ENCODE measurements at regions not wholly inside any gene's neighbourhood (a gene's known extent, or its start where the extent isn't known, plus 50 kb on each side); places are given as distances from the start of the nearest gene placed in this dataset.
A peak's percentile ranks its signal among the peaks of the same experiment; 100 is the strongest.

DNA sequence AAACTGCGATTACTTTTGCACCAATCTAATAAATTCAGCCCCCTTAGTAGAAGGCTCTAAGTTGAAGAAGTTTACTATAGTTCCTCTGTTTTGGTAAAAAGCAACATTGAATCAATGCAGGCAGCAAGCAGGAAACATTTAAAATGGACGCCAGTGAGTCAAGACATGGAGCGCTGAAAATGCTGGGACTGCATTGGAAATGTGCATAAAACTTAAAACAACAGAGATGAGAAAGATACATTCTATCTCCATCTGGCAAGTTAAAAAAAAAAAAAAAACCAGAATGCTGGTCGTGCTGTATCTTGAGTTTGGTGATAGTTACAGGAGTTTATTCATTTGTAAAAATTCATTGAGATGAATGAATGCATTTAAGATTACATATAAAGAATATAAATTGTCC is 117.0 kb upstream of the TWIST2 start:
- Mint-ChIP-seq H3K9me3 (peaks cover 0 to 13% (median 6%) of the 10 kb centered on the region in 7 donors), H3K36me3 (no peaks in the 10 kb centered on the region), H3K27ac (no peak overlapping the region), H3K4me3 (no peak overlapping the region), H3K27me3 (peaks cover 0 to 8% (median 4%) of the 10 kb centered on the region in 3 donors), H3K4me1 (no peaks in the 10 kb centered on the region)
- ATAC-seq (ENCODE audit: low read depth in 2 of 2) (no peak), DNase-seq (no peak)

DNA sequence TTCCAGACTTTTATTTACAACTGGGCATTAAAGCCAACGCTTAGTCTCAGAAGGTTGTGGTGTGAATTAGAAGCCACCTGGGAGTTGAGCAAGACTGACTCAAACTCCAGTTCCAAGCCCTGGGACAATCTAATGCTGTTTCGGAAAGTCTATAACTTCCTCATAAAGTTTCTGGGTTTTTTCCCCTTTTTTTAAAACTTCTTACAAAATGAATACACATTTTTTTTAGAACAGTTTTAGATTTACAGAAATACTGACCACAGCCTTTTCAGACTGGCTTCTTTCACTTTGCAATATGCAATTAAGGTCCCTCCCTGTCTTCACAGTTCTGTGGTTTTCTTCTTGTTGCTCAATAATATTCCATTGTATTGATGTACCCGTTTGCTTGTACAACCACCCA is 115.9 kb upstream of the TWIST2 start:
- Mint-ChIP-seq H3K4me1 (no peaks in the 10 kb centered on the region), H3K27me3 (peaks cover 0 to 7% (median 4%) of the 10 kb centered on the region in 3 donors), H3K9me3 (peaks cover 0 to 6% (median 3%) of the 10 kb centered on the region in 7 donors), H3K36me3 (no peaks in the 10 kb centered on the region), H3K4me3 (no peak overlapping the region), H3K27ac (no peak overlapping the region)
- DNase-seq (no peak), ATAC-seq (ENCODE audit: low read depth in 2 of 2) (no peak)

DNA sequence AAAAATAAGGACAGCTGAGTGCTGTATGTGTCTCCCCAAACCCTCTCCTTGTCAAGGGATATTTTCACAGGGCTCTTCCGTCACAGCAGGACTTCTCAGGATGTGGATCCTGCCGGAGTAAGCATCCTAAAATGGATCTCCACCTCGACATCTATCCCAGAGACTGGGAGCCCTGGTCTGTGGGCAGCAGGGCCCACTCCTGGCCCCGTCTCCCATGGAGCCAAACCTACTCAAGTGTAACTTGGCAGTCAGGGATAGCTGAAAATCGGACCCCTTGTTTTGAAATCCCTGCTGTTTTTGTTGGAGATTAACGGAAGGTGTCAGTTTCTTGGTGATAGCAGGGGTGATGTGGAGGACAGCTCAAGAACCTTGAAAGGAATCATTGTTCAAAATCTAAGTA is 109.0 kb upstream of the TWIST2 start:
- ATAC-seq (ENCODE audit: low read depth in 2 of 2) (no peak), DNase-seq (no peak)
- Mint-ChIP-seq H3K36me3 (no peaks in the 10 kb centered on the region), H3K9me3 (peaks cover 0 to 7% (median 0%) of the 10 kb centered on the region in 7 donors), H3K27me3 (peaks cover 29 to 39% (median 33%) of the 10 kb centered on the region in 3 donors), H3K27ac (no peak overlapping the region), H3K4me3 (no peak overlapping the region), H3K4me1 (no peaks in the 10 kb centered on the region)

DNA sequence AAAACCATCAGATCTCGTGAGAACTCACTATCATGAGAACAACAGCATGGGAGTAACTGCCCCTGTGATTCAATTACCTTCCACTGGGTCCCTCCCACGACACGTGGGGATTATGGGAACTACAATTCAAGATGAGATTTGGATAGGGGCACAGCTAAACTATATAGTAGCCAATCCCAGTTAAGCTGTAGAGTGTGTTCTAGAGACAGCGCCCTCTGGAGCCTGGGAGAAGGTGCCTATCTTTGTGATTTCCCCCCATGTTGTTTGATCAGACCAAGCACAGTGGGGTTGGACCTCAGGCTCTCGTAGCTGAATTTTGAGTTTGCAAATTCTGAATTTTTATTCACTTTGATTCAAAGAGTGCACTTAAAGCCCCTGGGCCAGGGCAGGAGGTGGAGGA is 108.2 kb upstream of the TWIST2 start:
- no peak for ATAC-seq (ENCODE audit: low read depth in 2 of 2)
- H3K27me3 Mint-ChIP-seq: peaks cover 33 to 47% (median 40%) of the 10 kb centered on the region in 3 donors

DNA sequence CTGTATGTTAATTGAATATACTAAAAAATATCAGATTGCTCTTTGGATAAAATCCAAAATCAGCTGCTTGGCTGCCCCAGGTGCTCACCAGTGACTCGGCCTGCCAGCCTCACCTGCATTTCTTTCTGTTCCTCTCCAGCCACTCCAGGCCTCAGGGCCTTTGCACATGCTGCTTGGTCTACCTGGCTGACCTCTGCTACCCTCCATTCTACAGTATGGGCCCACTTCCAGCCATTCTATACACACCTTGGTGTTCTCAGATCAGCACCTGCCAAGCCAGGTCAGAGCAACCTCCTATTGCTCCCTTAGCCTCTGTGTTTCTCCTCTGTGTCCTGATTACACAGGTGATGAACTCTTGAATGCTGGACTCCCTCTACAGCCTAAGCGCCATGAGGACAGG is 106.6 kb upstream of the TWIST2 start:
- no peak for ATAC-seq (ENCODE audit: low read depth in 2 of 2)

More for the DNA sequence above, 108.2 kb upstream of the TWIST2 start:
- Mint-ChIP-seq H3K4me3 (no peak overlapping the region), H3K9me3 (peaks cover 0 to 7% (median 3%) of the 10 kb centered on the region in 7 donors), H3K27ac (no peak overlapping the region), H3K36me3 (no peaks in the 10 kb centered on the region), H3K4me1 (no peaks in the 10 kb centered on the region)
- no peak for DNase-seq

DNA sequence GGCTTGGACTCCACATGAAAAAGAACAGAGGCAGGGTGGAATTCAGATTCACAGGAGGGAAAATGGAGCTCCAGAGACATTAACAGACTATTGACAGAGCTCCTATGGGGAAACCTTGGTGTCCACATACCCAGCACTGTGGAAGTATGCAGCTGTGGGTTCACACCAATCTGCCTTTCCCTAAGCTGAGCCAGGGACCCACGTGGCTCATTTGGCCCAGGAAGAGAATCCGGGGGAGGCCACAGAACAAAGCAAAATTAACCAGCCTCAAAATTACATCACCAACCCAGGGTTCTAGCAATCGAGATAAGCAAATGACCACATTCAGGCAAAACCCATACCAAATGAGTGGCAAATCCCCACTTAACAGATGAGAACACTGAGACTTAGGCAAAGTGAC is 105.8 kb upstream of the TWIST2 start:
- no peaks in the 10 kb centered on the region for H3K36me3 Mint-ChIP-seq
- DNase-seq: no peak
- no peaks in the 10 kb centered on the region for H3K4me1 Mint-ChIP-seq
- H3K9me3 Mint-ChIP-seq: peaks cover 0 to 7% (median 3%) of the 10 kb centered on the region in 7 donors
- no peak overlapping the region for H3K27ac Mint-ChIP-seq
- H3K27me3 Mint-ChIP-seq: peaks cover 33 to 46% (median 40%) of the 10 kb centered on the region in 3 donors
- H3K4me3 Mint-ChIP-seq: no peak overlapping the region
- no peak for ATAC-seq (ENCODE audit: low read depth in 2 of 2)

More for the DNA sequence above, 106.6 kb upstream of the TWIST2 start:
- Mint-ChIP-seq H3K36me3 (no peaks in the 10 kb centered on the region), H3K4me1 (no peaks in the 10 kb centered on the region), H3K27ac (no peak overlapping the region), H3K27me3 (peaks cover 33 to 47% (median 41%) of the 10 kb centered on the region in 3 donors), H3K9me3 (peaks cover 0 to 7% (median 3%) of the 10 kb centered on the region in 7 donors), H3K4me3 (no peak overlapping the region)
- DNase-seq: no peak

DNA sequence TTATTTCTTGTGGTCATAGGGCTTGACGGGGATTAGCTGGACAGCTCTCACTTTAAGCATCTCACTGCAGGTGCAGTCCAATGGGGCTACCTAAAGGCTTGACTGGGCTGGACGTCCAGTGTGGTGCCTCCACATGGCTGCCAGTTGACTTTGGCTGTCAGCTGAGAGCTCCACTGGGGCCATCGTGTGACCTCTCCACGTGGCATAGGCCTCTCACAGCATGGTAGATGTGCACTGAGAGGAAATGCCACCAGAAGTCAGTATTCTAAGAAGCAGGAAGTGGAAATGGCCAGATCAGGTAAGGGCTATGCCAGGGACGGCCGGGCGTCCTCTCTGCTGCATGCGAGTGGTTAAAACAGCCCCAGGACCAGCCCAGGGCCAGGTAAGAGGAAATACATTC is 105.2 kb upstream of the TWIST2 start:
- DNase-seq: no peak
- Mint-ChIP-seq H3K9me3 (peaks cover 0 to 6% (median 2%) of the 10 kb centered on the region in 7 donors), H3K27me3 (peaks cover 27 to 40% (median 34%) of the 10 kb centered on the region in 3 donors)

DNA sequence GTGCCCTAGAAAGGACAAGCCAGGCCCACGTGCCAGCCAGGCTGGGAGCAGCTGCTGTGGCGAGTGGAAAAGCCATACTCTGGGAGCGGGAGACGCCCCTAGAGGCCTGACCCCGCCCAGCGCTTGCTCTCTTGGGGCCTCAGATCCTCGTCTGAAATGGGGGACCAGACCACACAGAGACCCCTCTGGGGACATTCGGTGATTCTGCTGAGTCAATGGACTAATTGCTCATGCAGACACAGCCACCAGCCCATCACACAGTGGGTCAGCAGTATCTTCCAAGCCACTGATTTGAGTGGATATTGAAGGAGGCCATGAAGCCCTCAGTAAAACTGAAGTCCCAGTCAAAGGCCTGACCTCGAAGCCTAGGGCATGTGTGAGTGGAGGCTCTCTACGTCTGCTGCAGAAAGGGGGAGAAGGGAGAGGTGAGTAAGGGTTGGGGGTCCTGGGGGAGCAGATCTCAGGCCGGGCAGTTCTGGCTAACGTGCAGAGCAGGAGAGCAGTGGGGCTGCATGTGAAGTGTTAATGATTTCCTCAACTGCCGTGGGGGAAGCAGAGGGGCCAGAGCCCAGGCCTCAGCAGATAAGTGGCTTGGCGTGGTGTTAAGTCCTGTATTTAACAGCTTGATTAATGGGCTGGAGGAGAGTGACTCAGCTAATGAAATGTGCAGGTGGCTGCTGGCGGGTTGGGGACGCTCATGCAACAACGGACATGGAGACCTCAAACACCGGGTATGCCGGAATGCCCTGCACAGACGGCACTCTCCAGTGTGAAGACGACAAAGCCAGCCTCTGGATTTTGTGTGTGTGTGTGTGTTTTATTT is 104.4 kb upstream of the TWIST2 start:
- H3K36me3 Mint-ChIP-seq: no peaks in the 10 kb centered on the region
- peaks cover 23 to 35% (median 26%) of the 10 kb centered on the region in 3 donors for H3K27me3 Mint-ChIP-seq
- ATAC-seq (ENCODE audit: low read depth in 2 of 2) (no peak), DNase-seq (no peak)
- H3K4me1 Mint-ChIP-seq: no peaks in the 10 kb centered on the region
- no peak overlapping the region for H3K4me3 Mint-ChIP-seq
- peaks cover 0 to 6% (median 1%) of the 10 kb centered on the region in 7 donors for H3K9me3 Mint-ChIP-seq
- H3K27ac Mint-ChIP-seq: no peak overlapping the region

More for the DNA sequence above, 105.2 kb upstream of the TWIST2 start:
- Mint-ChIP-seq H3K36me3 (no peaks in the 10 kb centered on the region), H3K4me3 (peak overlapping the region in 1 of 8 donors; percentile 30), H3K4me1 (no peaks in the 10 kb centered on the region), H3K27ac (no peak overlapping the region)
- no peak for ATAC-seq (ENCODE audit: low read depth in 2 of 2)

DNA sequence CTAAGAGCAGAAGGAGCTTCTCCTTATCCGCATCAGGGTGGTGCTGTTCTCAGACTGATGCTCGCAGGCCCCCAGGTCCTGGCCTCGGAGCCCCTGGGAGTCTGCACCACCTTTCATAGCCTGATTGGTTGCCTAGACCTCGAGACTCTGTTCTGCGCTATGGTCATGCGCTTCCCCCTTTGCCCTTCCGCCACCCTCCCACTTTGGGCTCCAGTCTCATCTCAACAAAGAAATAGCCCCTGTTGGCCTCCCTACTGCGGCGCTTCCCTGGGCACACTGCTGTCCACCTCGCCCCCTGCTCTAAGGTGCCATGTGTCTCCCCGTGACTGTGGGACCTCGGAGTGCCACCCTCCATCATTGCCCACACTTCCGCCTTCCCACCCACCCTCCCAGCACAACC is 102.9 kb upstream of the TWIST2 start:
- ATAC-seq (ENCODE audit: low read depth in 2 of 2): no peak
- Mint-ChIP-seq H3K4me1 (no peaks in the 10 kb centered on the region), H3K36me3 (peaks cover 0 to 11% of the 10 kb centered on the region in 2 donors), H3K9me3 (peaks cover 4 to 16% (median 8%) of the 10 kb centered on the region in 7 donors), H3K27me3 (peaks cover 14 to 31% (median 21%) of the 10 kb centered on the region in 3 donors), H3K27ac (no peak overlapping the region), H3K4me3 (no peak overlapping the region)
- no peak for DNase-seq

DNA sequence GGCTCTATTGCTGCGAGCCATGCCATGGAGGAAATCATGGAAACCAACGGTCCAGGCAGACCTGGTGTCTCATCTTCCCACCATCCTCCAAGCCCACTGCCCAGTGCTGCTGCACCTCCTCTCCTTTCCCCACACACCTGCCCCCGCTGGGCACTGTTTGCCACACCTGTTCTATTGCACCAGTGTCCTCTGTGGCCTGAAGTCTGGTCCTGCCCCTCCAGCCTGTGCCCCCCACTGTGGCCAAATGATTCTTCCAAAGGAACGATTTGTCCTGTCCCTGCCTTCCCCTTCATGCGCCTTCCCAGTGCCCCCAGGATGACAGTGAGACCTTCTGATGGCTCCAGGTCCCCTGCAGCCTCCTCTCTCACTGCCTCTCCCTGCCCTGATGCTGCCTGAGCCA is 101.9 kb upstream of the TWIST2 start:
- DNase-seq (no peak), ATAC-seq (ENCODE audit: low read depth in 2 of 2) (no peak)
- Mint-ChIP-seq H3K4me3 (no peak overlapping the region), H3K27me3 (peaks cover 14 to 26% (median 14%) of the 10 kb centered on the region in 3 donors), H3K27ac (no peak overlapping the region), H3K36me3 (peaks cover 0 to 11% of the 10 kb centered on the region in 2 donors), H3K9me3 (peaks cover 4 to 26% (median 11%) of the 10 kb centered on the region in 7 donors), H3K4me1 (no peaks in the 10 kb centered on the region)

DNA sequence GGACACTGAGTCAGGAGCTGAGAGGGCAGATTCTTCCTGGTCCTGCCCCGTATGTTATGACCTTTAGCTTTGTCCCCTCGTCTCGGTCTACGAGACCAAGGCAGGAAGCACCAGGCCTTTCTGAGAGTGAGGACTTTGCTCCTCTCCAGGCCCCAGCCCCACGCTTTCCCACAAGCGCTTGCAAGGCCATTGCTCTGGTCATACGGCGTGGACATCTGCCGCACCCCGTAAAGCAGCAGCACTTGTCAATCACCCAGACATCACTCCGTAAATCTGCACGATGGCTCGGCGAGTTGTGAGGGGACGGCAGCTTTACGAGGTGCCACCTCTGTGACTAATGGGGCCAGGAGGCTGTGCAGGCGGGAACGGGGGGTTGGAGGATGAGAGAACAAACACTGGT is 100.8 kb upstream of the TWIST2 start:
- H3K9me3 Mint-ChIP-seq: peaks cover 6 to 27% (median 11%) of the 10 kb centered on the region in 7 donors
- H3K27me3 Mint-ChIP-seq: peaks cover 14 to 20% (median 14%) of the 10 kb centered on the region in 3 donors
- ATAC-seq (ENCODE audit: low read depth in 2 of 2): no peak
- no peak overlapping the region for H3K4me3 Mint-ChIP-seq
- peaks cover 0 to 11% of the 10 kb centered on the region in 2 donors for H3K36me3 Mint-ChIP-seq
- H3K27ac Mint-ChIP-seq: no peak overlapping the region
- no peaks in the 10 kb centered on the region for H3K4me1 Mint-ChIP-seq
- DNase-seq: no peak

DNA sequence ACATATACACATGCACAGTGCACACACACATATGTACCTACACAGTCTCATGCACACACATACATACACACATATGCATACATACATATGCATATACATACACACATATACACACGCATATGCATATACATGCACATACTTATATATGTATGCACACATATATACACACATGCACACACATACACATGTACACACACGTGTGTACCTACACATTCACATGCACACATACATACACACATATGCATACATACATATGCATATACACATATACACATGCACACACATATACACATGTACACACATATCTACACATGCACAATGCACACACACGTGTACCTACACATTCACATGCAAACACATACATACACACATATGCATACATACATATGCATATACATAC is 100.3 kb upstream of the TWIST2 start:
- no peak overlapping the region for H3K4me3 Mint-ChIP-seq
- DNase-seq (no peak), ATAC-seq (ENCODE audit: low read depth in 2 of 2) (no peak)
- no peaks in the 10 kb centered on the region for H3K4me1 Mint-ChIP-seq
- peaks cover 0 to 11% of the 10 kb centered on the region in 2 donors for H3K36me3 Mint-ChIP-seq
- H3K27me3 Mint-ChIP-seq: peaks cover 13 to 20% (median 14%) of the 10 kb centered on the region in 3 donors
- H3K27ac Mint-ChIP-seq: no peak overlapping the region
- H3K9me3 Mint-ChIP-seq: peaks cover 6 to 27% (median 11%) of the 10 kb centered on the region in 7 donors

DNA sequence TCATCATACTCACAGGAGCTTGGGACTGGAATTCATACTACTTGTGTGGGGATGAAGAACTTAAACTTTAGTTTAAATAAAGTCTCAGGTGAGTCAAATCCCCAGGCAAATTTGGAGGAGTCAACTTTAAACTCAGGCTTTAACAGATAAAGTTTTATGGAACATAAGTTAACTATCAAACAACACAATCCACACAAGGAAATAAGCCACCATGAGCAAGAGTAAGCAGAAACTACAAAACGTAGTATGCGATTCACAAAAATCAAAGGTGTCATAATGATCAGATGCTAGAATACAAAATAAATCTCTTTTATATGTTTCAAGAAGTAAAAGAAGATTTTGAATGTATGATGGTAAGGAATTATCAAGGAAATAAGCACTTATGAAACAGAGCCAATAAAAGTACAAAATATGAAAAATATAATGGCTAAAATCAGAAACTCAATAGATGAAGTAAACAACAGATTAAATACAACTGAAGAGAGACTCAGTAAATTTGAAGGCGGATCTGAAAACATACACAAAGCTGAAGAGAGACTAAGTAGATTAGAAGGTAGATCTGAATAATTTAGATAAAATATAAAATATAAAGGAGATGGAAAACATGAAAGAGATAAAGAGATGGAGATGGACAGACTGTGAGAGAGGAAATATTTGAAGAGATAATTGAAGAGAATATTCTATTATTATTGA is 97.5 kb upstream of the TWIST2 start:
- no peak for DNase-seq
- Mint-ChIP-seq H3K4me3 (no peak overlapping the region), H3K4me1 (no peaks in the 10 kb centered on the region), H3K9me3 (peaks cover 6 to 22% (median 14%) of the 10 kb centered on the region in 7 donors), H3K27me3 (peaks cover 0 to 5% (median 3%) of the 10 kb centered on the region in 3 donors), H3K36me3 (peaks cover 0 to 11% of the 10 kb centered on the region in 2 donors), H3K27ac (peak overlapping the region in 1 of 6 donors; percentile 57)
- no peak for ATAC-seq (ENCODE audit: low read depth in 2 of 2)

Measured in naive B cell (primary cell).